ENCODE measurements at regions not wholly inside any gene's neighbourhood (a gene's known extent, or its start where the extent isn't known, plus 50 kb on each side); places are given as distances from the start of the nearest gene placed in this dataset.
"Not testable (repeated sequence)": the region's sequence is repeated elsewhere in the genome, so short reads cannot be mapped to it uniquely, and the experiment has no call there.

- not testable (repeated sequence) for TF ChIP-seq CTCF (IDR thresholded peaks at IDR 0.05; ENCODE audit: poor library complexity, severe bottlenecking); TAF1 (IDR thresholded peaks at IDR 0.05; ENCODE audit: low read depth); POLR2AphosphoS5 (IDR thresholded peaks at IDR 0.05); REST (IDR thresholded peaks at IDR 0.05; ENCODE audit: borderline replicate concordance)
These were observed 434.9 kb upstream of the NDST3 start for GRCh38 chr4:117599393-117599792.
